ENCODE measurements at regions not wholly inside any gene's neighbourhood (a gene's known extent, or its start where the extent isn't known, plus 50 kb on each side); places are given as distances from the start of the nearest gene placed in this dataset.

GRCh38 chr6:27674882-27675281 lies 202.0 kb upstream of the ZNF184 start:
- no peak overlapping the region for H3K4me2 ChIP-seq (ENCODE audit: low read length)
- no peak for ATAC-seq
- no peaks in the 10 kb centered on the region for H4K20me1 ChIP-seq (ENCODE audit: low read length)
- H3F3A ChIP-seq (ENCODE audit: low read length, unreplicated experiment) = peaks cover 7% of the 10 kb centered on the region
- H3K9me3 ChIP-seq (ENCODE audit: low read length) = no peaks in the 10 kb centered on the region
- no peak for TF ChIP-seq EZH2 (IDR thresholded peaks at IDR 0.05; ENCODE audit: low read length, unreplicated experiment)
- TF ChIP-seq EZH2phosphoT487 (IDR thresholded peaks at IDR 0.05; ENCODE audit: borderline replicate concordance, low read length) = no peak
- TF ChIP-seq, protein P1, sequence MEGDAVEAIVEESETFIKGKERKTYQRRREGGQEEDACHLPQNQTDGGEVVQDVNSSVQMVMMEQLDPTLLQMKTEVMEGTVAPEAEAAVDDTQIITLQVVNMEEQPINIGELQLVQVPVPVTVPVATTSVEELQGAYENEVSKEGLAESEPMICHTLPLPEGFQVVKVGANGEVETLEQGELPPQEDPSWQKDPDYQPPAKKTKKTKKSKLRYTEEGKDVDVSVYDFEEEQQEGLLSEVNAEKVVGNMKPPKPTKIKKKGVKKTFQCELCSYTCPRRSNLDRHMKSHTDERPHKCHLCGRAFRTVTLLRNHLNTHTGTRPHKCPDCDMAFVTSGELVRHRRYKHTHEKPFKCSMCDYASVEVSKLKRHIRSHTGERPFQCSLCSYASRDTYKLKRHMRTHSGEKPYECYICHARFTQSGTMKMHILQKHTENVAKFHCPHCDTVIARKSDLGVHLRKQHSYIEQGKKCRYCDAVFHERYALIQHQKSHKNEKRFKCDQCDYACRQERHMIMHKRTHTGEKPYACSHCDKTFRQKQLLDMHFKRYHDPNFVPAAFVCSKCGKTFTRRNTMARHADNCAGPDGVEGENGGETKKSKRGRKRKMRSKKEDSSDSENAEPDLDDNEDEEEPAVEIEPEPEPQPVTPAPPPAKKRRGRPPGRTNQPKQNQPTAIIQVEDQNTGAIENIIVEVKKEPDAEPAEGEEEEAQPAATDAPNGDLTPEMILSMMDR (conservative IDR thresholded peaks at IDR 0.05; ENCODE audit: low read depth, low read length) = no peak
- H3K4me3 ChIP-seq (ENCODE audit: low read length) = no peak overlapping the region
- no peaks in the 10 kb centered on the region for H3K36me3 ChIP-seq (ENCODE audit: low read depth, low read length)
- H3K27me3 ChIP-seq (ENCODE audit: low read length) = no peaks in the 10 kb centered on the region
- ChIA-PET POLR2A (ENCODE audit: unreplicated experiment) (no interaction called here), CTCF (no interaction called here)
- H3K9me2 ChIP-seq (replicated peaks; ENCODE audit: low read length) = no peaks in the 10 kb centered on the region
- intact Hi-C loops (cut with micrococcal nuclease) = loop anchor here (5.0 kb wide), 6 partner anchors 58 to 1118 kb away; no protein-coding TSS in a partner anchor
- H3K27ac ChIP-seq (ENCODE audit: low read length) = no peak overlapping the region
- H2AFZ ChIP-seq (ENCODE audit: low read length) = no peak overlapping the region
- H3K9ac ChIP-seq (ENCODE audit: low read length) = no peak overlapping the region
- no TSS peak for BruUV-seq (replicated peaks)
- DNase-seq = no peak
- peaks cover 7% of the 10 kb centered on the region for H3K4me1 ChIP-seq (ENCODE audit: insufficient read depth, low read length)
- H3K79me2 ChIP-seq (ENCODE audit: low read length) = no peaks in the 10 kb centered on the region

- Histone ChIP-seq H3K9me3 (ENCODE audit: low read length) (no peaks in the 10 kb centered on the region), H3K4me3 (ENCODE audit: low read length) (peak overlapping the region; percentile 71), H3K36me3 (ENCODE audit: low read depth, low read length) (no peaks in the 10 kb centered on the region), H2AFZ (ENCODE audit: low read length) (peak overlapping the region; percentile 94), H3K27me3 (ENCODE audit: low read length) (no peaks in the 10 kb centered on the region), H4K20me1 (ENCODE audit: low read length) (no peaks in the 10 kb centered on the region), H3K27ac (ENCODE audit: low read length) (peak overlapping the region; percentile 22), H3K9me2 (replicated peaks; ENCODE audit: low read length) (no peaks in the 10 kb centered on the region), H3K79me2 (ENCODE audit: low read length) (no peaks in the 10 kb centered on the region), H3K9ac (ENCODE audit: low read length) (0 out of 2 replicates have a peak overlapping the region, but pooled peaks have one; percentile 3), H3K4me1 (ENCODE audit: insufficient read depth, low read length) (peaks cover 15% of the 10 kb centered on the region), H3K4me2 (ENCODE audit: low read length) (peak overlapping the region; percentile 82), H3F3A (ENCODE audit: low read length, unreplicated experiment) (peaks cover 10% of the 10 kb centered on the region)
- peak; percentile 90 for DNase-seq
- ChIA-PET POLR2A (ENCODE audit: unreplicated experiment) (interaction anchor here (0.6 to 1.0 kb wide), 3 partner anchors 80 to 1473 kb away, joined by 3 to 5 read pairs (median 4); a partner anchor contains a TSS), CTCF (interaction anchor here (0.7 kb wide), 1 partner anchor 80 kb away, joined by 4 read pairs; no protein-coding TSS in a partner anchor)
- TF ChIP-seq, protein P1 (conservative IDR thresholded peaks at IDR 0.05; ENCODE audit: low read depth, low read length) = no peak
- no peak for TF ChIP-seq EZH2phosphoT487 (IDR thresholded peaks at IDR 0.05; ENCODE audit: borderline replicate concordance, low read length)
- TF ChIP-seq EZH2 (IDR thresholded peaks at IDR 0.05; ENCODE audit: low read length, unreplicated experiment) = no peak
- peak; percentile 64 for ATAC-seq
- BruUV-seq (replicated peaks) = TSS peak; percentile 100
- intact Hi-C loops (cut with micrococcal nuclease) = loop anchor here (1.0 to 5.0 kb wide), 8 partner anchors 16 to 1115 kb away; no protein-coding TSS in a partner anchor
Measured at GRCh38 chr6:27672113-27672799, 199.4 kb upstream of the ZNF184 start.

Measured in PC-3 (cell line).